Esophagus squamous epithelium (tissue), 4 donors: ENCODE measurements at regions not wholly inside any gene's neighbourhood (a gene's known extent, or its start where the extent isn't known, plus 50 kb on each side); places are given as distances from the start of the nearest gene placed in this dataset.

Source experiments
- POLR2A ChIP-seq, 4 donors: fragments of 450-650 bp; IDR thresholded peaks; one replicate each; pipeline ENCODE4 v1.6.1; 2017; ENCODE audit warnings: antibody characterized with exemption in 4 of 4, mild to moderate bottlenecking in 4 of 4, moderate library complexity in 3 of 4
- TF ChIP-seq, protein P1 (sequence below), 6 experiments: fragments of 450-650 bp in 4 of 6; fragments of 200-600 bp in 2 of 6; sonication (generic) in 2 of 6; IDR thresholded peaks; one replicate each; pipeline ENCODE4 v1.5.1; 2016 to 2019; ENCODE audit warnings: antibody characterized with exemption in 6 of 6, mild to moderate bottlenecking in 4 of 6, moderate library complexity in 4 of 6

DNA sequence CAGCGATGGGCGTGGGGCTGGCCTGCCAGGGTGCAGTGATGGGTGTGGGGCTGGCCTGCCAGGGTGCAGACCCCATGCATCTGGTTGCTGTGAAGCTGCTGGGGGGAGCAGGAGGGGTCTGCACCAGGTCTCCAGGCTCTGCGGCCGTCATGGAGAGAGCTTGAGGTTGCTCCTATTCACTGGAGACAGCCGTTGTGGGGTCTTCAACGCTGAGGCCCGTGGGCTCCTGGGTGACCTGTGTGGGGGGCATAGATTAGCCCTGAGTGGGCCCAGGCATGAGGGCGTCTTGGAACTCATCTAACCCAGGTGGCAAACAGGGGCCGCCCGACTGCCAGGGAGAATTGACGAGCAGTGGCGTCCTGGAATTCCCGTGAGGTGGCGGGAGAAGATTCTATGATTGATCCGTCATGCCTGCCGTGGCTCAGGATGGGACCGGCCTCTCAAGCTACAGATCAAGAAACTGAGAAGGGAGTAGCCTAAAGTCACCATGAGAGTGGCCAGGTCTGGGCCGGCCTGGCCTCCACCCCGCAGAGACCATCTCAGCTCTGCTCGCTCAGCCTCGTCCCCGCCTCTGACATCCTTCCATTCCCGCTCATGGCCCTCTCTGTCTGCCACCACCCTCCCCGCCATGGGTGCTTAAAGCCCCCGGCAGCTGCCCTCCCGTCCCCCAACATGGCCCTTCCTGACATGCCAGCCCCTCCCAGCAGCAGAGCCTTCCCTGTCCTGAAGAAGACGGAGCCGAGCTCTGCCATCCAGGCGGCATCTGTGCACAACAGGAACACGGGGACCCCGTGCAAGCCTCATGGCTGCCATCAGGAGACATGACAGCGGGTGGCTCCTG is 50.7 kb upstream of the ACSF3 start:
- TF ChIP-seq, protein P1, sequence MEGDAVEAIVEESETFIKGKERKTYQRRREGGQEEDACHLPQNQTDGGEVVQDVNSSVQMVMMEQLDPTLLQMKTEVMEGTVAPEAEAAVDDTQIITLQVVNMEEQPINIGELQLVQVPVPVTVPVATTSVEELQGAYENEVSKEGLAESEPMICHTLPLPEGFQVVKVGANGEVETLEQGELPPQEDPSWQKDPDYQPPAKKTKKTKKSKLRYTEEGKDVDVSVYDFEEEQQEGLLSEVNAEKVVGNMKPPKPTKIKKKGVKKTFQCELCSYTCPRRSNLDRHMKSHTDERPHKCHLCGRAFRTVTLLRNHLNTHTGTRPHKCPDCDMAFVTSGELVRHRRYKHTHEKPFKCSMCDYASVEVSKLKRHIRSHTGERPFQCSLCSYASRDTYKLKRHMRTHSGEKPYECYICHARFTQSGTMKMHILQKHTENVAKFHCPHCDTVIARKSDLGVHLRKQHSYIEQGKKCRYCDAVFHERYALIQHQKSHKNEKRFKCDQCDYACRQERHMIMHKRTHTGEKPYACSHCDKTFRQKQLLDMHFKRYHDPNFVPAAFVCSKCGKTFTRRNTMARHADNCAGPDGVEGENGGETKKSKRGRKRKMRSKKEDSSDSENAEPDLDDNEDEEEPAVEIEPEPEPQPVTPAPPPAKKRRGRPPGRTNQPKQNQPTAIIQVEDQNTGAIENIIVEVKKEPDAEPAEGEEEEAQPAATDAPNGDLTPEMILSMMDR (IDR thresholded peaks at IDR 0.05): no peak
- TF ChIP-seq POLR2A (IDR thresholded peaks at IDR 0.05): no peak
